ENCODE measurements at regions not wholly inside any gene's neighbourhood (a gene's known extent, or its start where the extent isn't known, plus 50 kb on each side); places are given as distances from the start of the nearest gene placed in this dataset.
"Not testable (repeated sequence)": the region's sequence is repeated elsewhere in the genome, so short reads cannot be mapped to it uniquely, and the experiment has no call there.

GRCh38 chr14:82011460-82011859 is 477.8 kb upstream of the SEL1L start:
- TF ChIP-seq, protein P1, sequence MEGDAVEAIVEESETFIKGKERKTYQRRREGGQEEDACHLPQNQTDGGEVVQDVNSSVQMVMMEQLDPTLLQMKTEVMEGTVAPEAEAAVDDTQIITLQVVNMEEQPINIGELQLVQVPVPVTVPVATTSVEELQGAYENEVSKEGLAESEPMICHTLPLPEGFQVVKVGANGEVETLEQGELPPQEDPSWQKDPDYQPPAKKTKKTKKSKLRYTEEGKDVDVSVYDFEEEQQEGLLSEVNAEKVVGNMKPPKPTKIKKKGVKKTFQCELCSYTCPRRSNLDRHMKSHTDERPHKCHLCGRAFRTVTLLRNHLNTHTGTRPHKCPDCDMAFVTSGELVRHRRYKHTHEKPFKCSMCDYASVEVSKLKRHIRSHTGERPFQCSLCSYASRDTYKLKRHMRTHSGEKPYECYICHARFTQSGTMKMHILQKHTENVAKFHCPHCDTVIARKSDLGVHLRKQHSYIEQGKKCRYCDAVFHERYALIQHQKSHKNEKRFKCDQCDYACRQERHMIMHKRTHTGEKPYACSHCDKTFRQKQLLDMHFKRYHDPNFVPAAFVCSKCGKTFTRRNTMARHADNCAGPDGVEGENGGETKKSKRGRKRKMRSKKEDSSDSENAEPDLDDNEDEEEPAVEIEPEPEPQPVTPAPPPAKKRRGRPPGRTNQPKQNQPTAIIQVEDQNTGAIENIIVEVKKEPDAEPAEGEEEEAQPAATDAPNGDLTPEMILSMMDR (IDR thresholded peaks at IDR 0.05; ENCODE audit: poor library complexity, severe bottlenecking), result no peak
- Histone ChIP-seq H3K4me1 (ENCODE audit: insufficient read depth, poor library complexity, severe bottlenecking) (no peaks in the 10 kb centered on the region), H3K27me3 (ENCODE audit: insufficient read depth, poor library complexity, severe bottlenecking) (no peaks in the 10 kb centered on the region), H3K36me3 (ENCODE audit: low read depth) (no peaks in the 10 kb centered on the region), H3K27ac (ENCODE audit: poor library complexity, severe bottlenecking) (no peak overlapping the region), H3K9me3 (ENCODE audit: severe bottlenecking) (peaks cover 2% of the 10 kb centered on the region), H3K4me3 (ENCODE audit: severe bottlenecking) (no peak overlapping the region)
- ATAC-seq (ENCODE audit: low read depth) (no peak), DNase-seq (ENCODE audit: low spot score) (no peak)

DNA sequence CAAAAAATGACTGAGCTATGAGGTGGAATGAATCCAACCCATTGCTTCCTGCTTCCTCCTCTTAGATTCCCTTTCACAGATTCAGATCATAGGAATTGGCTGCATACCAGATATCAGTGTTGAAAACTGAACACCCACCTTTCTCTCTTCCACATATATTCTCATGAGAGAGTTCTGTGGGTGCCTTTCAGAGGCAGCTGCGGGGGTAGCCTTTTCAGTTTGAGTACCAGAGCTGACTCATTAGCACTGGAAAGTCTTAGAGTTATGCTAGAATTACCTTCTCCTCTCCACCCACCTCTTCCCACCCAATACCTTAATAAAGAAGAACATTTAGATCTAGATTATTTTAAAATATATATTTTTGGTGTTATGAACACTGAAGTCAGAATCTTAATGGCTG is 495.4 kb upstream of the SEL1L start:
- TF ChIP-seq, protein P1 (IDR thresholded peaks at IDR 0.05; ENCODE audit: poor library complexity, severe bottlenecking), result no peak
- H3K27me3 ChIP-seq (ENCODE audit: insufficient read depth, poor library complexity, severe bottlenecking), result no peaks in the 10 kb centered on the region
- H3K4me3 ChIP-seq (ENCODE audit: severe bottlenecking), result no peak overlapping the region
- H3K4me1 ChIP-seq (ENCODE audit: insufficient read depth, poor library complexity, severe bottlenecking), result no peaks in the 10 kb centered on the region
- DNase-seq (ENCODE audit: low spot score) (no peak), ATAC-seq (ENCODE audit: low read depth) (no peak)
- H3K9me3 ChIP-seq (ENCODE audit: severe bottlenecking), result no peaks in the 10 kb centered on the region
- no peaks in the 10 kb centered on the region for H3K36me3 ChIP-seq (ENCODE audit: low read depth)
- H3K27ac ChIP-seq (ENCODE audit: poor library complexity, severe bottlenecking), result no peak overlapping the region

GRCh38 chr14:82035397-82035796 is 501.7 kb upstream of the SEL1L start:
- Histone ChIP-seq H3K4me1 (ENCODE audit: insufficient read depth, poor library complexity, severe bottlenecking) (no peaks in the 10 kb centered on the region), H3K36me3 (ENCODE audit: low read depth) (no peaks in the 10 kb centered on the region), H3K9me3 (ENCODE audit: severe bottlenecking) (no peaks in the 10 kb centered on the region), H3K27me3 (ENCODE audit: insufficient read depth, poor library complexity, severe bottlenecking) (no peaks in the 10 kb centered on the region), H3K27ac (ENCODE audit: poor library complexity, severe bottlenecking) (no peak overlapping the region), H3K4me3 (ENCODE audit: severe bottlenecking) (no peak overlapping the region)
- ATAC-seq (ENCODE audit: low read depth), result no peak
- no peak for DNase-seq (ENCODE audit: low spot score)
- TF ChIP-seq, protein P1 (IDR thresholded peaks at IDR 0.05; ENCODE audit: poor library complexity, severe bottlenecking), result no peak

GRCh38 chr14:82038066-82038465 is 504.4 kb upstream of the SEL1L start:
- not testable (repeated sequence) for H3K9me3 ChIP-seq (ENCODE audit: severe bottlenecking); H3K4me3 ChIP-seq (ENCODE audit: severe bottlenecking); H3K27ac ChIP-seq (ENCODE audit: poor library complexity, severe bottlenecking); H3K4me1 ChIP-seq (ENCODE audit: insufficient read depth, poor library complexity, severe bottlenecking); H3K27me3 ChIP-seq (ENCODE audit: insufficient read depth, poor library complexity, severe bottlenecking); H3K36me3 ChIP-seq (ENCODE audit: low read depth); DNase-seq (ENCODE audit: low spot score); ATAC-seq (ENCODE audit: low read depth)

DNA sequence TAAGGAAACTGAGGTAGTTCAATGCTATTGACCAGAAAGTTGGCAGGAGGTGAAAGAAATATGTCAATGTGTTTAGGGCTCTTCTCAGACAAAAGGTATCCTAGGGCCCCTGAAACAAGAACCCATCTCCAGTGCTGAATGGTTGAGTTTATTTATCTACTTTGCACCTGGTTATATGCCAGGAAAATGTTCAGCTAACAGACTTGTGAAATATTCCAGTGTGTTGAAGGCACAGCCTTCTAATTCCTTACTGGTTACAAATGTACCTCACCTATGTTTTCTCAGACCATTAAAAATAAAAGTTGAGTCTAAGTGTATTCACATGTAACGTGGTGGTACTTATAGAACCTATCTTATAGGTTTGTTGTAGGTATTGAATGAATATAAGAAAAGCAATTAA is 511.7 kb upstream of the SEL1L start:
- H3K27me3 ChIP-seq (ENCODE audit: insufficient read depth, poor library complexity, severe bottlenecking), result no peaks in the 10 kb centered on the region
- H3K4me3 ChIP-seq (ENCODE audit: severe bottlenecking), result no peak overlapping the region
- no peak for ATAC-seq (ENCODE audit: low read depth)
- peaks cover 3% of the 10 kb centered on the region for H3K9me3 ChIP-seq (ENCODE audit: severe bottlenecking)
- H3K4me1 ChIP-seq (ENCODE audit: insufficient read depth, poor library complexity, severe bottlenecking), result no peaks in the 10 kb centered on the region
- TF ChIP-seq, protein P1 (IDR thresholded peaks at IDR 0.05; ENCODE audit: poor library complexity, severe bottlenecking), result no peak
- no peak for DNase-seq (ENCODE audit: low spot score)
- no peak overlapping the region for H3K27ac ChIP-seq (ENCODE audit: poor library complexity, severe bottlenecking)
- H3K36me3 ChIP-seq (ENCODE audit: low read depth), result no peaks in the 10 kb centered on the region

Measured in RWPE2 (cell line).